GM19035 (cell line): ENCODE measurements at regions not wholly inside any gene's neighbourhood (a gene's known extent, or its start where the extent isn't known, plus 50 kb on each side); places are given as distances from the start of the nearest gene placed in this dataset.
"Not testable (repeated sequence)": the region's sequence is repeated elsewhere in the genome, so short reads cannot be mapped to it uniquely, and the experiment has no call there.

Experiments used
- ATAC-seq: cut with Tn5 transposase; IDR thresholded peaks from one replicate; pipeline ENCODE4 v1.9.1; 2021; ENCODE audit not compliant: unreplicated experiment

- ATAC-seq: no peak
These were observed 354.8 kb downstream of the NR2F1-AS1 start for GRCh38 chr5:93226202-93226735.

- ATAC-seq: no peak
These were observed 355.3 kb downstream of the NR2F1-AS1 start for GRCh38 chr5:93225748-93226147.

DNA sequence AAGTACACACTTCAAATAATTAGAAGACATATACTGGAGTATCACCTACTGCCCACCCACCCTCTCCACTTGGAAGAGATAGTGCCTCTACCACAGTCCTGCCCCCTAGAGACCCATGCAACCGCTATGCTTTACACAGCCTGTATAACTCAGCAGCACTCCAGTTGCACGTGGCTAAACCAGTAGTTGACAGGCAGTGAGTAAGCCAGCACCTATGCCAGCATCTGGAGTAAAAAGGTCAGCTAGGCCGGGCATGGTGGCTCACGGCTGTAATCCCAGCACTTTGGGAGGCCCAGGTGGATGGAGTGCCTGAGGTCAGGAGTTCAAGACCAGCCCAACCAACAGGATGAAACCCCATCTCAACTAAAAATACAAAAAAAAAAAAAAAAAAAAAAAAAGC, 356.4 kb downstream of the NR2F1-AS1 start:
- ATAC-seq: no peak

DNA sequence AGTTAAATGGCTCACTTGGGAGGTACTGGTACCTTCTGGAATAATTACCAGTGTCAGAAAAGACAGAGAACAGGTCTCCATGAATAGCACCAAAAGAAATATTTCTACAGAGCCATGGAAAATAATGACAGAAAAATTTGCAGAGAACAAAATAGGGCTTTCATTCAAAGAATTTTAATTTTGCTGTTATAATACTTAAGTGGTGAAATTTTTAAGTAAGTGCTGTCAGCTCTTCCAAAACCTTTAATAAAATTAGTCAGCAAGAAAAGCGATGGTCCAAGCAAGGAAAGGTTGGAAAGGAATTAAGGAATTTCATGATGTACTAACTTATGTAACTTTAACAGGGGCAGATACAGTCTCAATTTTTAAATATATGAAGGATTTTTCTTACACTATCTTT, 359.2 kb downstream of the NR2F1-AS1 start:
- ATAC-seq: no peak

DNA sequence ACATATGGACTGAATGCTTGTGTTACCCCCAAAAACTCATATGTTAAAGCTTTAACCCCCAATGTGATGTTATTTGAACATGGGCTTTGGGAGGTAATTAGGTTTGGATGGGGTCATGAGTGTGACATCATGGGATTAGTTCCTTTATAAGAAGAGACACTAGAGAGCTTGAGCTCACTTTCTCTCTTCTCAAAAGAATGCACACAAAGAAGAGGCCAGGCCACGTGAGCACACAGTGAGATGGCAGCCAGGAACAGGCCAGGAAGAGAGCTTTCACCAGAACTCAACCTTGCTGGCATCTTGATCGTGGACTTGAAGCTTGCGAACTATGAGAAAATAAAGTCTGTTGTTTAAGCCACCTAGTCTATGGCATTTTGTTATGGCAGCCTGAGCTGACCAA, 360.6 kb downstream of the NR2F1-AS1 start:
- ATAC-seq: no peak

GRCh38 chr5:93219641-93220145, 361.3 kb downstream of the NR2F1-AS1 start:
- ATAC-seq: no peak

DNA sequence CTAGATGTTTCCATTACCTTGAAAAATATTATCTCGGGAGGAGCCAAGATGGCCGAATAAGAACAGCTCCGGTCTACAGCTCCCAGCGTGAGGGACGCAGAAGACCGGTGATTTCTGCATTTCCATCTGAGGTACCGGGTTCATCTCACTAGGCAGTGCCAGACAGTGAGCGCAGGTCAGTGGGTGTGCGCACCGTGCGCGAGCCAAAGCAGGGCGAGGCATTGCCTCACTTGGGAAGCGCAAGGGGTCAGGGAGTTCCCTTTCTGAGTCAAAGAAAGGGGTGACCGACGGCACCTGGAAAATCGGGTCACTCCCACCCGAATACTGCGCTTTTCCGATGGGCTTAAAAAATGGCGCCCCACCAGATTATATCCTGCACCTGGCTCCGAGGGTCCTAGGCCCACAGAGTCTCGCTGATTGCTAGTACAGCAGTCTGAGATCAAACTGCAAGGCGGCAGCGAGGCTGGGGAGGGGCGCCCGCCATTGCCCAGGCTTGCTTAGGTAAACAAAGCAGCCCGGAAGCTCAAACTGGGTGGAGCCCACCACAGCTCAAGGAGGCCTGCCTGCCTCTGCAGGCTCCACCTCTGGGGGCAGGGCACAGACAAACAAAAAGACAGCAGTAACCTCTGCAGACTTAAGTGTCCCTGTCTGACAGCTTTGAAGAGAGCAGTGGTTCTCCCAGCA, 367.8 kb downstream of the NR2F1-AS1 start:
- not testable (repeated sequence) for ATAC-seq

- ATAC-seq: no peak
These were observed 371.5 kb downstream of the NR2F1-AS1 start for GRCh38 chr5:93209476-93209875.

GRCh38 chr5:93208141-93208751, 372.8 kb downstream of the NR2F1-AS1 start:
- ATAC-seq: no peak

DNA sequence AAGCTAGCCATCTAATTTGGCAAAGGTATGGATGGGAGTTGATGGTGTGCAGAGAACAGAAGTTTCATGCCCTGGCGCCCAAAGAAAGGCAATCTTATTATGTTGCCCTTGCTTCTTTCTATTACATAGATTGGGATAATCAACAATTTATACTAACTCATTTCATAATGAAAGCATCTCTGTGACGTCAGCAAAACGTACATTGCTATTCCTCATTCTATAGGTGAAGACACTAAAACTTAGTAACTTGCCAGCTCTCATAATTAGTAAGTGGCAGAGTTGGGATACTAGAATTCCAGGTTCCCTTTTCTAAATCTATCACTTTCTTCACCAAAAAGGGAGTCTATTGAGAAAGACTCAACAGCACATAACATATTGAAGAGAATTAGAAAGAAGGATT, 374.8 kb downstream of the NR2F1-AS1 start:
- no peak for ATAC-seq

DNA sequence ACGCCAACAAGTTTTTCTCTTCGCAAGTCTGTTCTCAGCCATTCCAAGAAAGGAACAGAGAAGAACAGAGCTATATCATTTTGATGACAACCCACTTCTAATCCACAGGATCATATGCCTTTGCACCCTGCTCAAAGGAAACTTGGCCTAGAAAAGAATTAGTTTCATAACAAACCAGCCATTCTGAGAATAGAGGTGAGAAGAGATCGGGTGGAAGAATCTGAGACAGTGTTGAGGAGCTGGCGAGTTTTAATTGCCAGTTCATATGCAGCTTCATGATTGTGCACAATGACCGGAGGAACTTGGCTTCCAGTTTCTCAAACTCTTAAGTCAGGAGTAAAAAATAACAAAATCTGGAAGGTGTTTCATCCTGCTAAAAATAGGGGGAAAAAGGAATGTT, 380.0 kb downstream of the NR2F1-AS1 start:
- ATAC-seq: no peak

- ATAC-seq: no peak
These were observed 384.0 kb downstream of the NR2F1-AS1 start for GRCh38 chr5:93196986-93197385.

DNA sequence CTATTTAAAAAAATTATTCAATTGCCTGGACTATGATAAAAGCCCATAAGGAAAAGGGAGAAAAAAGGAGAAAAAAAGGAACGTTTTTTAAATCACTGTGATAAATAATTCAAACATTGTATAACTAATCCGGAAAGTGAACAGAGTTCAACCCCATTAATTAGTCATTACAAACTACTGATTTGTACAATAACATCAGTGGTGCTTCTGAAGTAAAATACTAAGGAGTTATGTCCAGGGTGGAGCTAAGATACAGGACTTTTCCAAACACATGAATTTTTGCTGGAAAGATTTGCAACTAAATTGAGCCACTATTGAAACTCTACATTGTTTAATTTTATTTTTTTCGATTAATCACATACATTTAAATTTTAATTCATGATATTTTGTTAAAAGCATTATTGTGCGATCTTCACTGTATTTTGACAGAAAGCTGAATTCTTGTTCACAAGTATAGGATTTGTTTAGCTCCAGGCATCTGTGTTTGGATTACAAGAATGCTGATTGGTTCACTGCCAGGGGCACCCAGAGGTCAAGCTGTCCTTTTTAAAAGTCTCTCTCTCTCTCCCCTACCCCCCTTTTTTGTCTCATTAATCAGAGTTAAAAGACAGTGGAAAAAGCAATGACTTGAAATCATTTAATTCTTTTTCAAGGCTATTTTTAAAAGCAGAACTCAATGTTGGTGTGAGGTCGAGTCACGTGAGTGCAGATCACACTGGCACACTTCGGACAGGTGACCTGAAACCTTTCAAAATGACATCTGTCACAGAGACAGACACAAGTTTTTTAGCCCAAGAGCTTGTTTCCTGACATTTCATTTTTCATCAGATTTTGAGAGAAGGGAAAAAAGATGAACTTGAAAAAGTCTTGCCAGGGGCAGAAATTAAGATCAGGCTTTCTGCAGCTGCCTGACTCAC, 387.3 kb downstream of the NR2F1-AS1 start:
- no peak for ATAC-seq

GRCh38 chr5:93192683-93193082, 388.3 kb downstream of the NR2F1-AS1 start:
- ATAC-seq: no peak

DNA sequence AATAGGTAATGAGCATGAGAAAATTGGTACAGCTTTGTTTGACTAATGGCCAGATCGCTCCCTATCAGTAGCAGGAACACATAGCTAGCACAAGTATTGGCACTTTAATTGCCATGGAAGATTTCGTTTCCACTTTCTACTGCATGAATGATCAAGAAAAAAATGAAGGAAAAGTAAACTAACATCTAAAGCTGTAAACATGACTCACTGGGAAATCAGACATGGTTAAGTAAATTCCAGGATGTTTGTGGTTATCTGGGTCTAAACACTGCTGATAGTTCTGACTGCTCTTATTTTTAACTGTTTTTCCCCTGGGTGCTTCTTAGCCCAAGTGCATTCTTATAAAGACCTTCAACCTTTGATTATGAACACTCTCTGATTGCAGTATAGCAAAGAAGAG, 388.9 kb downstream of the NR2F1-AS1 start:
- no peak for ATAC-seq

GRCh38 chr5:93191035-93191817, 389.8 kb downstream of the NR2F1-AS1 start:
- no peak for ATAC-seq

- no peak for ATAC-seq
These were observed 391.3 kb downstream of the NR2F1-AS1 start for GRCh38 chr5:93189707-93190120.

- ATAC-seq: no peak
These were observed 392.0 kb downstream of the NR2F1-AS1 start for GRCh38 chr5:93188876-93189485.

DNA sequence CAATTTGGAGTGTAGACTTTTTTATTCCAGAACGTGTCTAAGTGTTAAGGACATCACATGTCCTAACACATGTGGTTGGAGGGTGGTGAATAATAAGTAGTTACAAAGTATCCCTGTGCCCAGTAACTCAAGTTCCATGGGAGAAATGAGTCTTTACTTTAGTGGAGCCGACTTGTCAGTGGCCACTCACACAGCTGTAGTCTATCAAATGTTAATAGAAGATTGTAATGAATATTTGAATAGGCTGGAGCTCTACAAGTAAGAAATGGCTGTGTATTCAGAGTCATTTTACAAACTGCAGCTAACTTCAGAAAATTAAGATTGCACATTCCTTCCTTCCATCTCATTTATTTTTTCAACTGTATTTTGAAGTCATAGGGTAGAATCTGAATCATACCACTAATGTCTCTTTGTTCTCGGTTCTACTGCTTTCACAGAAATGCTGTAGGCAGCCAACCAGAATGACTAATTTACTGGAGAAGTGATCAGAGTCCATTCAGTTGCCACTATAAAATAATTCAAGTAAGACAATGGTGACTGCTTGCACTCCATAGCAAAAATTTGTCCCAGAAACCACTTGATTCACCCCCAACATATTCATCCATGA, 394.8 kb downstream of the NR2F1-AS1 start:
- ATAC-seq: no peak

GRCh38 chr5:93184041-93184440, 397.0 kb downstream of the NR2F1-AS1 start:
- ATAC-seq: no peak
